NCI-H510A treated with DMSO at 0.1 percent for 48 hours (cell line): ENCODE measurements at regions not wholly inside any gene's neighbourhood (a gene's known extent, or its start where the extent isn't known, plus 50 kb on each side); places are given as distances from the start of the nearest gene placed in this dataset.

ENCODE experiments used
- DNase-seq: peaks from one replicate; lab custom pipeline; 2025; lab: John Stamatoyannopoulos, UW

DNA sequence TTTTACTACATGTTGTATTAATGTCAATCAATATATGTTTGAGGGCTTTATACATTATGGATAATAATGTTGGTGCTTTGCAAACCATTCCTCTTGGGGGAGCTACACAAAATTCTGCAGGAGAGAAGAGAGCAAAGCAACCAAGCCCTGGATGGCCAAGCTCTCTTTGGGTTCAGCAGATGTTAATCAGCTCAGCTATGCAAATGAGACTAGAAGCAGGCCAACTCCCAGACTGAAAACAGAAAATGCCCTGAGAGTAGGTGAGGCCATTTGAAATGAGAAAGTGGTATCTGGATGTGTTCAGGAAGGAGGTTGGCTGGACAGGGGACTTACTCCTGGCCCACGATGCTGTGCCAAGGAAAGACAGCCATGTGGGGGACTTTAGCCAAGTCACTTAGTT is 387.0 kb downstream of the BCOR start:
- DNase-seq, result no peak

DNA sequence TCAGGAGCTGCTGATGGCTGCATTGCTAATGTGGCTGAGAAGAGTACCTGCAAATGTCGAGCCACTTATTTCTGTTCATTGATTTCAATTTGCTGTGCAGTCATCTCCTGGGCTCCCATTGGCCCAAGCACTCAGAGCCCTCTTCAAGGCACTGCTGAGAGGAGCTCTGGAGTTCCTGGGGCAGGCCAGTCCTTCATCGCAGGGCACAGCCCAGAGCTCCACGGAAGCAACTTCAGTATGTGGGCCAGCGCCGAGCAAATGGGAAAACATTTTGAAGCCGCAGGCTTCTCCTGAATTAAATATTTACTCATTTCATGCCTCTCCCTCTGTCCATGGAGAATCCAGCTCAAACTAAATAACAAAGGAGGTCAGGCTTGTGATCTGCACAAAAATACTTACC is 383.3 kb downstream of the BCOR start:
- DNase-seq, result no peak

DNA sequence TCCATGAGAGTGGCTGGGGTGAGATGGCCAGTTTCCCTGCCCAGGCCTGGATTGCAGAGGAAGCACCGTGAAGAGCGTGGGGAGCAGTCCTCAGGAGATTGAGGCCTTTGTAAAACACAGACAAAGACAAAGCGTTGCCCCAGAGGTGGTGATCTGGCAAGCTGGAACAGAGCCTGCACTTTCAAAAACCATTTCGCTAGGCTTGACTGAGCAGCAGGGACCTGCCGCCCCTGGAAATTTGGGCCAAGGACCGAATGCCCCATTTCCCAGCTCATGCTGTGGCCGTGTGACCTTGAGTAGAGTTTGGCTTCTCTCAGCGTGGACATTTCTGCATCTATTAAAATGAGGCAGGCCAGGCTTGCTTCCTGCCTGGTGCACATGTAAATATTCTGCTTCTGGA is 381.4 kb downstream of the BCOR start:
- no peak for DNase-seq

DNA sequence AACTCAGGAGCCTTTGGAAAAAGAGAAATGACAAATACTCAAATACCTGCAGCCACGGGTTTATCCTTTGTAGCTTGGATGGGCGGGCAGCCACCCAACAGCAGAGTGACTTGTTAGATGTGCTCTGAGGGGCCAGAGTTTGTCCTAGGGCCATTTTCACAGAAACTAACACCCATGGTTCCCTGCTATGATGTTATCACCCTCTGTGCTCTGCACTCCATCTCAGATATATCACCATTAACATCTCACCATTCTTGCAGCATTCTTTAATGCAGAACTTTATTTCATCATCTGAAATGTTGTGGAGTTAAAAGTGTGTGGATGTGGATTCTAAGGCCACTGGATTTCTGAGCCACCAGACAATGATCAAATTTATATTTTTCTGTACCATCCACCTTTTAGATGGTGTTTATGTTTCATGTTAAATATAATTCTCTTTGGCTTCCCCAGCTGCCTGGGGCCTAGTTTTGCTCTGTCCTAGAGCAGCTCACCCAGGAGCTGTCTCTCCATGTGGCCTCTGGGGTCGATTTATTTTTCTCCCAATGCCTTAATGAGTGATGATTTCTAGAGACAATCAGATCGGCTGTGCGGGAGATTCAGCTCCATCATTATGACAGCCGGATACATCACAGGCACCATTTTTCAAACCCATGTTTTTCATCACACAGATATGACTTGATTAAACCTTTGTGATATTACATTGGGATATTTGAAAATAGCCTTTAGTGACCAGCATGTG is 380.8 kb downstream of the BCOR start:
- no peak for DNase-seq

GRCh38 chrX:39718981-39719380 is 378.8 kb downstream of the BCOR start:
- peak; percentile 2 for DNase-seq

DNA sequence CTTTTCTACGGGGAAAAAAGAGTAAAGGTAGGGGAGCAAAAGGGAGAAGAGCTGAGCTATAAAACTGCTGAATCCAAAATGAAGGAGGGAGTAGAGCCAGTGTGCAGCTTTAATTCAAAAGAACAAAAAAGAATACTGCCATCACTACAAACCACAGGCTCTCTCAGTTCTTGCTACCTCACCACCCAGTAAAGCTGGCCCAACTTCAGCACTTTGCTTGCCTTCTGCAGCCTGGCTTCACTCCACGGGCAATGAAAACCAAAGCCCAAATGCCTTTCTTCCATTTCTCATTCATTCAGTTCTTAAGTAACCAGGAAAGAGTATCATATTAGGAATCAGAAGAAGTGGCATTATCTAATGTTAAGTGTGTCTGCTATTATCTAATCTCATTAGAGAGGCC is 376.8 kb downstream of the BCOR start:
- no peak for DNase-seq

GRCh38 chrX:39721566-39722279 is 376.0 kb downstream of the BCOR start:
- no peak for DNase-seq

GRCh38 chrX:39724544-39724943 is 373.2 kb downstream of the BCOR start:
- DNase-seq, result no peak

DNA sequence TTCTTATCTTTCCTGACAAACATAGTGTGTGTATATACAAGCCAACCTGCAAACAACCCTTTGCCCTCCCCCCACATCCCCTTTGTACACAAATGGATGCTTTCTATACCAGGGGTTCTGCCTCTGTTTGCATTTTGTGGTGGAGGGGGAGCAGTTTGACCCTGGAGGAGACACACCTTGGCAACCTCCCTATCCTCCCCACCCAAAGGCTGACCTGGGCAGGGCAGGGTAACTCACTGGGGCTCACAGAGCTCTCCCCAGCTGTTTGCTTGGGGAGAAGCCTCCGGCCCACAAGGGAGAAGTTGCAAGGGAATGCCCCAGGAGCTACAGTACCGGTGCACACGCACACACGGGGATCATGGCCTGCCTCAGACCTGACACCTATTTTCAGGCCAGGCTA is 372.6 kb downstream of the BCOR start:
- no peak for DNase-seq

- no peak for DNase-seq
Measured at GRCh38 chrX:39725928-39726619, 371.7 kb downstream of the BCOR start.

DNA sequence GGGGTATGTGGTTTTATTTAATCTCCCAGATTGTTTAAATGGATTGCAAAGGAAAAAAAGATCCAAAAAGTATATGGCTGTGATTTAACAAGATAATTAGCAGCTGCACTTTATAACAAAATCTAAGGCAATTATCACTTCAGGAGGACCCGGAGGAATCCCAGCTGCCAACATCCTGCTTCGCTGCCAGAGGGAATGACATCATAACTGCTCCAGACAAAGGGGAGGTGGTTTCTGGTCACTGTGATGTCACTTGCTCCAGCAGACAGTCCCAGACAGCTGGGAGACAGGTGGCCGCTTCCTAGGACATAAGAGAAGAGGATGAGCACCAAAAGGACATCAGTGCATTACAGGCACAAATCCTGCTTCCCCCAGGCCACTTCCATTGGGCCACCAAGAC is 371.0 kb downstream of the BCOR start:
- DNase-seq, result peak; percentile 43

GRCh38 chrX:39728025-39728424 is 369.7 kb downstream of the BCOR start:
- no peak for DNase-seq

DNA sequence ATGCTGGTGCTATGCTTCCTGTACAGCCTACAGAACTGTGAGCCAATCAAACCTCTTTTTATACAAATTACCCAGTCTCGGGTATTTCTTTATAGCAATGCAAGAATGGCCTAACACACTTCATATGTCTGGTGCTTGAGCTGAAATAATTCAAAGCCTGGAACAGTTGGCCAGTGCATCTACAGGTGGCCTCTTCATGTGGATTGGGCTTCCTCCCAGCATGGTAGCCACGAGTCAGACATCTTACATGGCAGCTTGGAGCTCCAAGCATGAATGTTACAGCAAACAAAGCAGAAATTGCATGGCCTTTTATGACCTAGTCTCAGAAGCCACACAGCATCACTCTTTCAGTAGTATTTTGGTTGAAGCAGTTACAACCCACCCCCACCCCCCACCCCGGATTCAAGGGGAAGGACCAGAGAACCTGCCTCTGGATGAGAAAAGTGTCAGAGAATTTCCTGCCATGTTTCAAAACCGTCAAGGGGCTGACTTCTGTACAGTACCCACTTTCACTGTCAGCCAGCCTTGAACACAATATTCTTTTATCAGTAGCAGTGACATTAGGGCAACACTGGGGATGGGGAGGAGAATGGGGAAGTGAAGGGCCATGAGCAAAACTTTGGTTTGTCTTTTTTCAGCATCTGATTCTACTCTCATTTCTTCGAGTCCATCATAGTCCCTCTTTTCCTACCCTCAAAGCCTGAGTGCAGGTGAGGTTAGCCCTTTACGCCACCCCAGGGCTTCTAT is 368.7 kb downstream of the BCOR start:
- no peak for DNase-seq

DNA sequence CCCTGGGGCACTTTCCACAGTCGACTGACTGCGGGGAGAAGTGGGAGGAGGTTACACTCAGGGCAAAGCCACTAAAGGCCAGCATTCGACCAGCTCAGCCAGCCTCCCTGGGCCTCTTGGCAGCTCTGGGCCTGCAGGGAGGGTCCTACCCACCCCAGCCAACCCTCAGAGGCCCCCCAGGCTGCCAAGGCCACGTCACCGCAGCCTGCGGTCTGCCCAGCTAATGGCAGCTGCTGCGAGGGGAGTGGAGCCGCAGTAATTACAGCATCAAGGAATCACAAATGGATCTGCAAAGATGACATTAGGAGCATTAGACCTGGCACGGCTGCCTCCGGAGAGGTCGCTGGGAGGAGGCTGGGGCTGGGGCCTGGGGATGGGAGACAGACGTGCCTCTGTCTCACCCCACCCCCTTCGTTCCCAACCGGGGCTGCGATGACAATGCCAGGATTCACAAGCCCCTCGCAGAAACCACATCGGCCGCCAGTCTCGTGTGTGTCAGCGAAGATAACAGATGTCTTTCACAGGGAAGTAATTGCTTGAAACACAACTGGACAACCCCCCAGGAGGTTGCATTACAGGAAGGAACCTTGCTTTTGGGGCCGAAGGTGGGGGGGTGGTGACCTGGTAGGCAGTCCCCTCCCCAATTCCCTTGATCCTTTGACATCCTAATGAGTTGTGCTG is 367.6 kb downstream of the BCOR start:
- no peak for DNase-seq

DNA sequence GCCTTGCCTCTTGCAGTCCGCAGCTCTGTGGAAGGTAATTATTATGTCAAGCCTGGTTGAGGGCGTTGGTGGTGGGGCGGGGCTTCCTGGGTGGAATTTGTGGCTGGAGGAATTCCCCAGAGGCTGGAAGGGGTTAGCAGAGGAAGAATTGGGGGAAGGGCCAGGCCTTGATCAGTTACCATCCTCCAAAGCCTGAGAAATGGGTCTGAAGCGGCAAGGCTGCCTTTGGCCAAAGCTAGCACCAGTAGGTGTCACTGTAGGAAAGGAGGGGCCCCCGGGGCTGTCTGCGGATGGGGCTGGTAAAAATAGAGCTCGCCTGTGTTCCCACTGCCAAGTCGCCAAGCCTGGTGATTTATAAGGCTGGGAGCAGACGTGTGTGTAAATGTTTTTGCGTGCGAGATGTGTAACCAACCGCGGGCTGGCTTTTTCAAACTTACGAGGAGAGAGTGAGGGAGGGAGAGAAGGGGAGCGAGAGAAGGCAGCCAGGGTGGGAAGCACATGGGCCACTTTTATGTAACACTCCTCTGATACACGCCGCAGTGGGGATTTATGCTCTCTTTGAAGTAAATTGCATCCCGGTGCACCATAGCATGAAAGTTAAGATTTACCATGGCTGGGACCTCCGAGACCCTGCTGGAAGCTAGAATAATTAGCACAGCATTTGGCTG is 367.0 kb downstream of the BCOR start:
- DNase-seq, result peak; percentile 49

GRCh38 chrX:39731330-39731667 is 366.5 kb downstream of the BCOR start:
- no peak for DNase-seq

GRCh38 chrX:39731735-39732134 is 366.0 kb downstream of the BCOR start:
- no peak for DNase-seq

GRCh38 chrX:39733745-39734144 is 364.0 kb downstream of the BCOR start:
- DNase-seq, result no peak

DNA sequence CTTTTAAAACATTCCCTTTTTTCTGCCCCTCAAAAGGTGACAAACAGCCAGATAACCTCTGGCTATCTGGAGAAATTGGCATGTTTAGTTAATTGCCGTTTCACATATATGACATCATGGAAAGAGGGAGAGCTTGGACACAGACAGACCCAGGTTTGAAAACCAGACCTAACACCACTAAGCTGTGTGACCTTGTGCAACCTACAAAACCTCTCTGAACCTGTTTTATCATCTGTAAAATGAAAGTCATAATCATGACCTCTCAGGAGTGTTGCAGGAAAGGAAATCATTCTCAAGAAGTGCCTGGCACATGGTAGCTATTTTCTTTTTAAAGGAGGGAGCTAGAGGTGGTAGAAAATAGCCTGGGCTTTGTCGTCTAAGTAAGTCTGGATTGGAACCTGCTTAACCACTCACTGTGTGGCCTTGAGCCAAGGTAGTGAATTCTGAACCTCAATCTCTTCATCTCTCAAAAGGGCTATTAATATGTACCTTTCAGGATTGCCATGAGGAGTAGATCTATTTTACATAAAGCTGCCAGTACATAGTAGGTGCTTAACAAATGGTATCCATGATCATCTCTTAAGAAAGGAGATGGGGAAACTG is 363.5 kb downstream of the BCOR start:
- DNase-seq, result no peak

GRCh38 chrX:39736216-39737211 is 361.2 kb downstream of the BCOR start:
- no peak for DNase-seq
